Kidney (tissue), 13 donors: ENCODE measurements at regions not wholly inside any gene's neighbourhood (a gene's known extent, or its start where the extent isn't known, plus 50 kb on each side); places are given as distances from the start of the nearest gene placed in this dataset.

ENCODE experiments used
- DNase-seq, 5 donors: peaks; one replicate each; pipeline ENCODE4 v3.0.0-alpha.2; 2013 to 2020
- FAIRE-seq: peaks from 2 replicates; lab custom pipeline; 2012; peaks lifted over from hg19 to GRCh38; lab: Jason Lieb, UNC
- H3K27ac ChIP-seq, 2 donors: one replicate each; pipeline ENCODE4 v1.7.0; 2013; ENCODE audit warnings: low read depth in 2 of 2, low read length in 2 of 2, inconsistent platforms in 1 of 2
- H3K27me3 ChIP-seq: one replicate; pipeline ENCODE4 v1.7.1; 2013; ENCODE audit warnings: low read length, inconsistent platforms; ENCODE audit not compliant: control insufficient read depth, insufficient read depth
- H3K36me3 ChIP-seq, 3 donors: one replicate each; pipeline versions ENCODE4 v1.7.0 to v1.7.1; 2013; ENCODE audit warnings: low read length in 3 of 3, control low read depth in 1 of 3, inconsistent platforms in 1 of 3; ENCODE audit not compliant: insufficient read depth in 3 of 3, control insufficient read depth in 2 of 3
- H3K4me1 ChIP-seq, 3 donors: one replicate each; pipeline versions ENCODE4 v1.7.0 to v1.7.1; 2013; ENCODE audit warnings: low read length in 3 of 3, inconsistent platforms in 1 of 3, low read depth in 1 of 3; ENCODE audit not compliant: control insufficient read depth in 2 of 3, insufficient read depth in 2 of 3
- H3K4me3 ChIP-seq, 3 donors: one replicate each; pipeline versions ENCODE4 v1.7.0 to v1.8.1; 2013; ENCODE audit warnings: low read length in 3 of 3, control low read depth in 1 of 3, inconsistent platforms in 1 of 3
- H3K9ac ChIP-seq, 3 donors: one replicate each; pipeline versions ENCODE4 v1.7.0 to v1.7.1; 2013; ENCODE audit warnings: low read length in 3 of 3, control low read depth in 1 of 3, inconsistent platforms in 1 of 3
- H3K9me3 ChIP-seq, 3 donors: one replicate each; pipeline versions ENCODE4 v1.7.0 to v1.7.1; 2013; ENCODE audit warnings: low read length in 3 of 3, control low read depth in 1 of 3, inconsistent platforms in 1 of 3; ENCODE audit not compliant: control insufficient read depth in 2 of 3, insufficient read depth in 1 of 3
- intact Hi-C: fragments of 100-400 bp; cut with DNase I; formaldehyde crosslinking; loops from one replicate; pipeline ENCODE4 v1.11.1; 2022
- TF ChIP-seq, protein P1 (sequence below): IDR thresholded peaks from 3 replicates; pipeline ENCODE4 v1.5.1; 2012; ENCODE audit warnings: mild to moderate bottlenecking, moderate library complexity, borderline replicate concordance; ENCODE audit not compliant: insufficient read depth; ENCODE audit errors: extremely low read depth
- donor health status: control.
- donor health status: control.
- donor health status: control.
- donor health status: control.
- donor health status: control.
- donor health status: DM: yes; HTN: yes; CAD: no.
- donor health status: Normal renal cell carcinoma (clear cell type).

DNA sequence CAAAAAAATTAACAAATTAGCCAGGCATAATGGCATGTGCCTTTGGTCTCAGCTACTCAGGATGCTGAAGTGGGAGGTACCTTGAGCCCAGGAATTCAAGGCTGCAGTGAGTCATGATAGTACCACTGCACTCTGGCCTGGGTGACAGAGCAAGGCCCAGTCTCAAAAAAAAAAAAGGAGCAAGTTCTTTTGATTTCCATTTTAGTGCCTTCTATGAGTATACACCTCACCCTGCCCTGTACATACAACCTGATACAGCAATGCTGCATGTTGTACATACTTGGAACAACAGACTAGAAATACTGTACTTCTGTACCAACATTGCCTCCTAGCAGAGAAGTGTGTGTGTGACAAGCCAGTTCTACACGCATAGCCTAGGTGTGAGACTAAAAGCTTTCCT, 97.3 kb upstream of the CARMIL1 start:
- Histone ChIP-seq H3K36me3 (no peaks in the 10 kb centered on the region), H3K4me1 (no peaks in the 10 kb centered on the region), H3K4me3 (no peak overlapping the region), H3K9me3 (no peaks in the 10 kb centered on the region), H3K27me3 (no peaks in the 10 kb centered on the region), H3K9ac (no peak overlapping the region), H3K27ac (no peak overlapping the region)
- intact Hi-C loops: no loop called here
- no peak for DNase-seq
- TF ChIP-seq, protein P1, sequence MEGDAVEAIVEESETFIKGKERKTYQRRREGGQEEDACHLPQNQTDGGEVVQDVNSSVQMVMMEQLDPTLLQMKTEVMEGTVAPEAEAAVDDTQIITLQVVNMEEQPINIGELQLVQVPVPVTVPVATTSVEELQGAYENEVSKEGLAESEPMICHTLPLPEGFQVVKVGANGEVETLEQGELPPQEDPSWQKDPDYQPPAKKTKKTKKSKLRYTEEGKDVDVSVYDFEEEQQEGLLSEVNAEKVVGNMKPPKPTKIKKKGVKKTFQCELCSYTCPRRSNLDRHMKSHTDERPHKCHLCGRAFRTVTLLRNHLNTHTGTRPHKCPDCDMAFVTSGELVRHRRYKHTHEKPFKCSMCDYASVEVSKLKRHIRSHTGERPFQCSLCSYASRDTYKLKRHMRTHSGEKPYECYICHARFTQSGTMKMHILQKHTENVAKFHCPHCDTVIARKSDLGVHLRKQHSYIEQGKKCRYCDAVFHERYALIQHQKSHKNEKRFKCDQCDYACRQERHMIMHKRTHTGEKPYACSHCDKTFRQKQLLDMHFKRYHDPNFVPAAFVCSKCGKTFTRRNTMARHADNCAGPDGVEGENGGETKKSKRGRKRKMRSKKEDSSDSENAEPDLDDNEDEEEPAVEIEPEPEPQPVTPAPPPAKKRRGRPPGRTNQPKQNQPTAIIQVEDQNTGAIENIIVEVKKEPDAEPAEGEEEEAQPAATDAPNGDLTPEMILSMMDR: no peak
- no peak for FAIRE-seq

GRCh38 chr6:25186919-25187318, 92.3 kb upstream of the CARMIL1 start:
- TF ChIP-seq, protein P1: no peak
- FAIRE-seq (no peak), DNase-seq (no peak)
- Histone ChIP-seq H3K9me3 (no peaks in the 10 kb centered on the region), H3K27me3 (no peaks in the 10 kb centered on the region), H3K4me3 (no peak overlapping the region), H3K9ac (no peak overlapping the region), H3K4me1 (no peaks in the 10 kb centered on the region), H3K36me3 (no peaks in the 10 kb centered on the region), H3K27ac (no peak overlapping the region)
- intact Hi-C loops: no loop called here

DNA sequence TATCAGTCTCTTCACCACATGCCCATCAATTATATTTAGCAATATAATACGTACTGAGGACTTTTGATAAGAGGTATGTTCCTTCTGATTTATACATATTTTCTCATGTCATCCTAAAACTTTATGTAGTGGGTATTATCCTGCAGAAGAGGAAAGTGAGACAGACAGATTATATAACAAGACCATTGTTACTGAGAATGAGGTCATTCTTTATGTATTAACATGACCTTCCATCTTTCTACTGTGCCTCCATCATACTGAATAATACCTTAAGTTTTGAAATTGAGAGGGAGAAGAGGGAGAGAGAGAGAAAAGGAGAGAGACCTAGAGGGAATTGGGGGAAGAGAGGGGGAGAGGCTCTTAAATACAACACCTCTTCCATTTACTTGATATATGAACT, 90.9 kb upstream of the CARMIL1 start:
- intact Hi-C loops: no loop called here
- no peak overlapping the region for H3K4me3 ChIP-seq

More for the DNA sequence above, 90.9 kb upstream of the CARMIL1 start:
- FAIRE-seq: no peak
- Histone ChIP-seq H3K27me3 (no peaks in the 10 kb centered on the region), H3K9me3 (no peaks in the 10 kb centered on the region), H3K9ac (no peak overlapping the region), H3K4me1 (peaks cover 7 to 11% (median 7%) of the 10 kb centered on the region in 3 donors), H3K36me3 (no peaks in the 10 kb centered on the region), H3K27ac (no peak overlapping the region)
- TF ChIP-seq, protein P1: no peak
- no peak for DNase-seq
